GM21367 (cell line): ENCODE measurements at regions not wholly inside any gene's neighbourhood (a gene's known extent, or its start where the extent isn't known, plus 50 kb on each side); places are given as distances from the start of the nearest gene placed in this dataset.
"Not testable (repeated sequence)": the region's sequence is repeated elsewhere in the genome, so short reads cannot be mapped to it uniquely, and the experiment has no call there.

Source experiments
- ATAC-seq: cut with Tn5 transposase; IDR thresholded peaks from one replicate; pipeline ENCODE4 v1.9.1; 2021; ENCODE audit not compliant: unreplicated experiment

DNA sequence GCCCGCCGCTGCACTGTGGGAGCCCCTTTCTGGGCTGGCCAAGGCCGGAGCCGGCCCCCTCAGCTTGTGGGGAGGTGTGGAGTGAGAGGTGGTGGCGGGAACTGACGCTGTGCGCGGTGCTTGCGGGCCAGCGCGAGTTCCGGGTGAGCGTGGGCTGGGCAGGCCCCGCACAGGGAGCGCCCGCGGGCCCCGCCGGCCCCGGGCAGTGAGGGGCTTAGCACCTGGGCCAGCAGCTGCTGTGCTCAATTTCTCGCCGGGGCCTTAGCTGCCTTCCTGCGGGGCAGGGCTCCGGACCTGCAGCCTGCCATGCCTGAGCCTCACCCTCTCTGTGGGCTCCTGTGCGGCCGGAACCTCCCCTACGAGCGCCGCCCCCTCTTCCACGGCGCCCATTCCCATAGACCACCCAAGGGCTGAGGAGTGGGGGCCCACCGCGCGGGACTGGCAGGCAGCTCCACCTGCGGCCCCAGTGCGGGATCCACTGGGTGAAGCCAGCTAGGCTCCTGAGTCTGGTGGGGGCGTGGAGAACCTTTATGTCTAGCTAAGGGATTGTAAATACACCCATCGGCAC lies 1062.6 kb downstream of the TDRD15 start:
- ATAC-seq, result not testable (repeated sequence)

DNA sequence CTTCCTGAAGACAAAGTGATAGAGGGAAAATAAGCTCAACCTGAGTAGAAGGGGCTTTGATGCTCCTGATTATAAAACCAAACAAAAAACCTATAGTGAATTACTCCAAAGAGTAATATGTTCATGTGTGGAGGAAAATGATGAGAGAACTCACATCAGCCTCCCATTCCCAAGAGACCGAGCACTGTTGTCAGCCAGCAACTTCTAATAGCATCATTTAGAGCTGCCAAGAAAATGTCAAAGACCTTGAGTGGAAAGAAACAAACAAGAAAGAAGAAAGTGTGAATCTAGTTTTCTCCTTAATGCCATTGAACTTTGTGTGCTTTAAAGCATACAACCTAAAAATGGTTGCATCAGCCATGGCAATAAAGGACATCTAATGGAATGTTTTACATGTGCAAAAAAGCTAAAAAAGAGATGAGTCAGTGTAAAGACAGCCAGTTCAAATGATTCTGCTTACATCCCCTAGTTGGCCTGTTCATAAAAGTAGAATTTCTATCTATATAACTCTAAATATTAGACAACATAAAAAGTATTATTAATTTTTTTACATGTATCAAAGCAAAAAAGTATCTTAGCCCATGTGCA lies 1066.2 kb downstream of the TDRD15 start:
- ATAC-seq, result no peak

DNA sequence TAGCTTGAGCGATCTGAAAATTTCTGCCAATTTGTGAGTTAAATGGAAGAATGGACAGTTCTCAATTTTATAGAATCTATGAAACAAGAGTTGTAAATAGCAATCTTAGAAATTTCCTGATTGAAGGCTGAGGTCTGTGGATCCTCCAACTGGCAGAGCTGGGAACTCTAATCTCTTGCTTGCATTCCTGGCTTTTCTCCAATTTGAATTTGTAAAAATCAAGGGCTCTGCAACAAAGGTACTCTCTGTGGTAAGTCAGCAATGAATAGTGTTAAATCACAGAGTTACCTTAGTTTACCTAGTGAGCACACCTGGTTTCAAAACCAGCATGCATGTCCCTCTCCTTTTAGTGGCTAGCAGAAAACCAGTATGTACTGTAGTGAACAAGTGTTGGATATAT lies 1070.5 kb downstream of the TDRD15 start:
- ATAC-seq, result no peak

DNA sequence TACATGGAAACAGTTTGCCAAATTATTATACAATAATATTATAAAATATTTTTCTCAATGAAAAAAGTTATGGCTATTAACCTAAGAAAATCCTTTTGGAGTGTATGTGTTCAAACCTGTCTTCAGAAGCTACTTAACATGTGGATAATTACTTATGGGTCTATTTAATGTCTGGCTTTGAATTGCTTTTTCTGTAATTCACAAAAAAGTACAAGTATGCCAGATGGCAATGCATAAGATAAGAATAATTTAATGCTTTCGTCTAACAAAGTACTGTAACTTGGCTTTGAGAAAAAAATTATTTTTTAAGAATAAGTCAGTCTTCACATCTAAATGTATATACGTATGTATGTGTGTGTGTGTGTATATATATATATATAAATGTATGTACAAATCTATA lies 1073.0 kb downstream of the TDRD15 start:
- ATAC-seq, result no peak

DNA sequence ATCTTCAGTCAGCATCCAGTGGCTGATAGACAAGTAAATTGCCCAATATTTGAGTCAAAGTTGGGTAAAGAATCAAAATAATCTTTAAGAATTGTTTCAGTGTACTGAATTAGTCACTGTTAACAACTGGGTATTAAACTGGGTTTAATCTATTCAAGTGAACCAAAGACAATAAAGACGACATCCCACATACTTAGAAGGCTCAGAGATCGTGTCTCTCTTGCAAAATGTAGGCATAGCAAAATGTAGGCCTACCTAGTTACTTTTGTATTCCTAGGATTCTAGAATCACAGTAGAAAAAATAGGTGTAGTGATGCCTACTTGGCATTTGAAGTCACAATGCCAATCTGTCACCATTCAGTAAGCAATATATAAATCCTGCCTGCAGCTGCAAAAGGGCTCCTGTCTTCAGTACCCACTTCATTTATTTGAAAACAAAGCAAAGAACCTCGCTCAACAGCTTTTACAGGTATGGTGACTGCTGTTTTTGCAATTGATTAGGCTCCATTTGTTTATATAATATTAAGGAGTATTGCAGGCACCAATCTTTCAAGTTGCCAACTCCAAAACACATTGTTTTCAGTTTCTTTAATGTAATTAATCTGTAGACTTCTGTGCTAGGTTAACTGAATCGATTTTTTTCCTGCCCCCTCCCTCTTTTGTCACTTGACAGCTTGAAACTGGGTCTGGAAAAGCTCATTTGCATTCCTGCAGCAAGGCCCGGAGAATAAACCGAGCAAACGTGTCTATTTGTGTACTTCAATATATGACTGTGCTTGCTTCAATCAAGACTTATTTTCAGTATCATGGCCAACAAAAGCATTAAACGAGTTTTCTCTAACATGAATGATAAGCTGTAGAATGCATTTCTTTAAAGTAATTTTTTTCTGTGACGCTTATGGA lies 1074.9 kb downstream of the TDRD15 start:
- no peak for ATAC-seq

DNA sequence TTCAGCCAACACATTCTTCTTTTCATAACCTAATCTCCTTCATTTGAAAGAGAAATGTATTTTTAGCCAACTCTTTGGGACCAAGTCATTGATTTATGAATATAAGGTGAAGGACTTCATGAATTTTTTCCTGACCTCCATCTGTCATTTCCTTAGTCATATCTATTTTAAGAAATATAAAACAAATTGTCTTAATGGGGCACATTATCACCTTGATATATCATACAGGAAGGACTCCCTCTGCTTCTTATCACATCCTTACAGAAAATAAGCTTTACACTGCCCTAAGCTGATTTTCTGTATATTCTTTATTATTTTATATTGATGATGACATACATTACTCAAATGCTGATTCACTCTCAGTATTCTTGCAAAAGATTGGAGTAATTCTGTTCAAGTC lies 1076.2 kb downstream of the TDRD15 start:
- no peak for ATAC-seq

DNA sequence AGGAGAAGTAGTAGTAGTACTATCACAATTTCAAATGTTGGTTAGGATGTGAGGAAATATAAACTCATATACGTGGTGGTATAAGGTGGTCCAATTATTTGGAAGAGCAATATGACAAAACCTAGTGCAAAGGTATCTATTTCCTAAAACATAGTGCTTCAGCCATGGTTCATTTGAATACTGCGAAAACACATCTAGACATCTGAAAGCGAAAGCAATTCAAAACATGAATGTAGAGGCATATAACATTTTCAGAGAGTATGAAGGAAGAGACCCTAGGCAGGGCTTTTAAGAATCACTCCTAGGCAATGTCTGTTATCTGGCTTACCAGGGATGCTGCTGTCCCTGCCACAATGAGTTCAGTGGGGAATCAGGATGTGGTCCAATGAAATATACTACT lies 1085.8 kb downstream of the TDRD15 start:
- no peak for ATAC-seq

DNA sequence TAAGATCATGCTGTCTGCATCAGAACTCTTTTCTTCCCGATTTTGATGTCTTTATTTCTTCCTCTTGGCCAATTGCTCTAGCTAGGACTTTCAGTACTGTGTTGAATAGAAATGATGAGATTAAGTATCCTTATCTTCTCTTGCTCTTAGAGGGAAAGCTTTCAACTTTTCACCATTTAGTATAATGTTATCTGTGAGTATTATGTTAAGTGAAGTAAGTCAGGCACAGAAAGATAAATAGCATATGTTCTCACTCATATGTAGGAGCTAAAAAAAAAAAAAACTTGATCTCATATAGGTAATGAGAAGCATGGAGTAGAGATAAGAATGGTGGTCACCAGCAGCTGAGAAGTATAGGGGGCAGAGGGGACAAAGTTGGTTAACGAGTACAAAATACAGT lies 1089.5 kb downstream of the TDRD15 start:
- ATAC-seq, result no peak

DNA sequence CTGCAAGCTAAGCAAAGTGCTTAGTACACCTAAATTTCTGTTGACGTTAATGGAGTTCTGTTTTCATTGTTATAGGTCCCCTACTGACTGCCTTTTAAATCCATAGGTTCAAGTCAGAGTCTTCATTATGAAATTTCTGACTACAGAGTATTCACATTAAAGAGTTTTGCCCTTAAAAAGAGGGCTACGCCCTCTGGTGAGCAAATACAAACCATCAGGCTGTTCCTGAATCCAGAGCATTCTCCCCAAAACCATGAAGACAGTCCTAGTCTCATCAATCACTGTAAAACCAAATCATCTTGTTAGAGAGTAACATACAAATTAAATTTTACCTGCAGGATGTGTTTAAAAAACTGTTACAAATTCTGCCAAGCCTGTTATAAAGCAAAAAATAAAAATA lies 1091.7 kb downstream of the TDRD15 start:
- ATAC-seq, result no peak

DNA sequence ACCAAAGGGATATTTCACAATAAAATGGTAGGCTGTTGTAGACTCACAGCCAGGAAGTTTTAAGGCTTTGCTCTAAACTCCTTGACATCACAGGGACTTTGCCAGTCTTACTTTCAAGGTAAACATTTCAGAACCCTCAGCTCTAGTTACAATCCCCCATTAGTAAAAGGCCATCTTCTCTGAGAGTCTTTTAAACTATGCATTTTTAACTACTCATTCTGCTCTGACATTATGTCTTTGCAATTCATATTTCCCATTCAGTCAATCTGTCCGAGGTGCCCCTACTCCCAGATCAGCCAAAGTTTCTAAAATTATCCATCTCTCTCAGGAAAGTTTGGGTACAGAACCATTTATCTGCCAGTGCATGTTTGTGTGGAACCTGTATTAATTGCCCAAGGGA lies 1094.1 kb downstream of the TDRD15 start:
- ATAC-seq, result no peak

DNA sequence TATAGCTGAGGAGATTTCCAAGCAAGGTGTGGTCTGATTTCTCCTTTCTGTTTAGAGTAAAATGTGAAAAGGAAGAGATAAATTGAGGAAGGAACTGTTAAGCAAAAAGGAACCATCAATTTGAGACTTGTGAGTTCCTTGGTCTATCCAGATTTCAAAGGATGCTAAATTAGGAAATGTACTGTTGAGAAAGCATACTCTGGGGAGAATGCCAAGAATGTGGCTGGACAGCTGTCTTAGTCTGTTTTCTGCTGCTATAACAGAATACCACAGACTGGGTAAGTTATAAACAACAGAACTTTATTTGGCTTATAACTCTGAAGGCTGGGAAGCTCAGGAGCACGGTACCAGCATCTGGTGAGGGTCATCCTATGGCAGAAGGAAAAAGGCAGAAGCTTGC lies 1097.2 kb downstream of the TDRD15 start:
- ATAC-seq, result no peak

DNA sequence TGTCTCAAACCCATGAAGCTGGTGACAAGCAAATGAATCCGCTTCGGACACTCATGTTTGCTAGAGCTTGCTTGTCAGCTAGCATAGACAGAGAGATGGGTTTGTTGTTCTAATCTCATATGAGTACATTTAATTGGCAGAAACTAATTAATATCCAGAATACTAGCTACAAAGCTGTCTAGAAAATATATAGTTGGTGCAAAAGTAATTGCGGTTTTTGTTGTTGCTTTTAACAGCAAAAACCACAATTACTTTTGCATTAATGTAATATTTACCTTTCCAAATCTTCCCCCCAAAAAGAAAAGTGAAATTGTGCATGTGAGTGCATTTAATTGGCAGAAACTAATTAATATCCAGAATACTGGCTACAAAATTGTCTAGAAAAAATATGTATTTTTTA lies 1115.2 kb downstream of the TDRD15 start:
- no peak for ATAC-seq

DNA sequence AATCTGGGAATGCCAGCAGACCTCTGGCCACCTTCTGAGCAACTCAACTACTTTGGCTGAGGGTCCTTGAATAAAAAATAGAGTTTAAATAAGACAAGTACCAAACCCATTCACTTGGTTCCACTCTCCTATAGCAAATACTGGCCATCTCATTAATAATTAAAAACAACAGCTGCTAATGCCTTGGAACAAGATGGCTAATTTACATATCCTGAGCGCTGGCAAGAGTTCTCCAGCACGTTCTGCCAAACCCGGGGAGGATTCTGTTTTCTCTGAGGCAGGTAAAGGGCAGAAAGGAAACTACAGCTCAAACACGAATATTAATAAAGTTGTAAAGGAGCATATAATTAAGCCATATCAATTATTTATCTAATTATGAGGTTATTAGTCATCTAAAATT lies 1123.7 kb downstream of the TDRD15 start:
- ATAC-seq, result no peak

DNA sequence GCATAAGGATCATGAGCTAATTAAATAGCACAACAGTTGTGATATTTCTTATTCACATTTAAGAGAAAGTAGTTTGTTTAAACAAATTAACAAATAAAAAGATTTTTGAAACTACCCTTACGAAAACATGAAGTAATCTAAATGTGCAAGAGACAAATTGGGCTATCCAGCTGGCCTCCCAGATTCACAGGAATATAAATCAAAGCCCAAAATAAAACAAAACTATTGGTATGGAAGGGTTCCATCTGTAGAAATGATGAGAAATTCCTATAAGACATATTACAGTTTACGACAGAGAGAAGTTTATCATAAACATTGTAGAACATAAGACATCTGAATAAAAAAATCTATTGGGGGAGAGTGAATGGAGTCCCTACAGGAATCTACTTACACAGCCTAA lies 1125.1 kb downstream of the TDRD15 start:
- no peak for ATAC-seq

DNA sequence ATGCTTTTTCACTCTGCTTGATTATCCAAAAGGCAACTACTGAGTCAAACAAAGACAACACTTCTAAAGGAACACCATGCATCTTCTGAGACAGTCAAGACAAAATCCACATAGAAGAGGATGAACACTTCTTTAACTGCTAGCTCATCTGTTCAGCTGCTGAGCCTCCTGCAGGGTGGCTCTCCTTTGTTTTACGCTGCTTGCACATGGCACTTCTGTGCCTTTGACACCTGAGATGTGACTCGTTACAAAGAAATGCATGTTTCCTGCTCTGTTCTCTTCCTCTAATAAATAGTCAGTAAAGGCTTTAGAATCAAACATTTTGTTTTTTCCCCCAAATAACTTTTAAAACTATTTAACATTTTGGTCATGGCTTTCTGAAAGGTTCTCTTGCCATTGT lies 1129.4 kb downstream of the TDRD15 start:
- ATAC-seq, result no peak

DNA sequence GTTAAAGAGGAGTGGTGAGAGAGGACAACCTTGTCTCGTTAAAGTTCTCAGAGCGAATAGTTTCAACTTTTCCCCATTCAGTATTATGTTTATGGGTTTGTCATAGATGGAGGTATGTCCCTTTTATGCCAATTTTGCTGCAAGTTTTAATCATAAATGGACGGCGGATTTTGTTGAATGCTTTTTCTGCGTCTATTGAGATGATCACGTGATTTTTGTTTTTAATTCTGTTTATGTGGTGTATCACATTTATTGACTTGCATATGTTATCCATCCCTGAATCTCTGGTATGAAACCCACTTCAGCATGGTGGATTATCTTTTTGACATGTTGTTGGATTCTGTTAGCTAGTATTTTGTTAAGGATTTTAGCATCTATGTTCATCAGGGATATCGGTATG lies 1123.8 kb upstream of the KLHL29 start:
- ATAC-seq, result no peak

DNA sequence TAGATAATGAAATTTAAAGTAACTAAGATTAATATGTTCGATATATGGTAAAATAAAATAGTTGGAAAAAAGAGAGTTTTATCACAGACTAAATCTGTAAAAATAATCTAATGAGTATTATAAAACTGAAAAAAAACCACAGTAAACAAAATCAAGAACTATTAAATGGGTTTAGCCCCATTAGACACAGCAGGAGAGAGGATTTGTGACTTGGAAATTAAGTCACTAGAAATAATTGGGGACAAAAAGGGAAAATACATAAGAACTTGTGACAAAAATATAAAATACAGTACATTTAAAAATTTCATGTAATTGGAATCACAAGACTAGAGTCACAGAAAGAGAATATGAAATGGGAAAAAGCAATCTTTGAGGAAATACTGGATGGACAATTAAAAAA lies 1114.6 kb upstream of the KLHL29 start:
- ATAC-seq, result no peak

DNA sequence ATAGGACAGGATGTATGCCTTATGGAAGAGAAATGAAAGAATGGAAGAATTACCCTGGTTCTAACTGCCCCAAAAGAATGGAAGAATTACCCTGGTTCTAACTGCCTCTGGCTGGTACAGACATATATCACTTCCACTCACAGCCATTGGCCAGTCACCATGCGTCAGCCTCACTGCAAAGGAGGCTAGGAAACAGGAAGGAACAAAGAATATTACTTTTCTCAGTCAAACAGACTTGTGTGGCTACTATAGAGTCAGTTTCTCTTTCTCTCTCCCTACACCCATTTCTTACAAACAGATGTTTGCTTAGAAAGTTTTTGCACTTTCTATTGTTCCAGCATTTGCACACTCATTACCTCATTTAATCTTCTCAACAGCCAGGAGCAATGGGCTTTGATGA lies 1111.1 kb upstream of the KLHL29 start:
- no peak for ATAC-seq

DNA sequence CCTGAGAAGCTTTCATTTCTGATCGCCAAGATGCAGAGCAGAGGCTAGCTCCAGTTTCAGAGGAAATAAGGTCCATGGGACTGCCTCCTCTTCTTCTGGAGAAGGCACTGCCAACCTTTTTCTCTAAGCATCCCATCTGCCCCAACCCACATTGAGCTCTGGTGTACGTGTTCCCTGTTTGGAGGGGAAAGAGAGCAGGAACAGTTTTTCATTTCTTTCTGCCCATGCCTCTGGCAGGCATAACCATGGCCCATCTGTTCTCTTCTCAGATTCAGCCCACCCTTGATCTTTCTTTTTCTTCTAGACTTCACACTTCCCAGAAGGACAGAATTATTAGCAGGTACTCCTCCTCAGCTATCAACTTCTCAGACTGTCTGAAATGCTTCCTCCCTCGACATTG lies 1110.3 kb upstream of the KLHL29 start:
- no peak for ATAC-seq

DNA sequence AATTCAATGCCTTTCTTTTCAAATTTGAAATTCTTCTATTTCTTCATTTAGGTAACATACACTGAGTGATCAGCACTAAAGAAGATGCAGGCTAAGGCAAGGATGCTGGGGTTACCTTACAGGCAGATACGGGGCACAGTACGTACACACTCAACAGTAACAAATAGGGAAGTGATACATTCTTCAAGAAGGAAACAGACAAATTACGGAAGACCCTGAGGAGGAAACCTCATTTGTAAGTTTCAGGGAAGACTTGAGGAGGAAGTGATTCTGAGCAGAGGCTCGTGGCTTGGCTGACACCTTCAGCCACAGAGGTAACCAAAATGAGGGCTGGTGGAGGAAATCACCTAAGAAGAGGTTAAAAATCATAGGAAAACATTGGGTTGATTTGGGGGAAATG lies 1108.3 kb upstream of the KLHL29 start:
- ATAC-seq, result no peak

DNA sequence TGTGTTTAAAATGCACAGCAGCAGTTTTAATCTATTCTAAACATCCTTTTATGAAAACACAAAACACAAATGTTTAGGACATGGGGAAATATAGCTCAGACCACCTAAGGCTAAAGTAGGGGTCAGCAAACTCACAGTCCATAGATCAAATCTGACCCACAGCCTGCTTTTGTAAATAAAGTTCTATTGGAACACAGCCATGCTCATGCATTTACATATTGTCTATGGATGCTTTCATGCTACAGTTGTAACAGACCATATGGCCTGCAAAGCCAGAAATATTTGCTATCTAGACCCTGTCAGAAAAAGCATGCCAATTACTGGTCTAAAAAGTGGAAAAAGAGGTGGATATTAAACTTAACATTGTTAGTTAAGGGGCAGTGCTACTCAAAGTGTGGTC lies 1105.4 kb upstream of the KLHL29 start:
- ATAC-seq, result no peak

DNA sequence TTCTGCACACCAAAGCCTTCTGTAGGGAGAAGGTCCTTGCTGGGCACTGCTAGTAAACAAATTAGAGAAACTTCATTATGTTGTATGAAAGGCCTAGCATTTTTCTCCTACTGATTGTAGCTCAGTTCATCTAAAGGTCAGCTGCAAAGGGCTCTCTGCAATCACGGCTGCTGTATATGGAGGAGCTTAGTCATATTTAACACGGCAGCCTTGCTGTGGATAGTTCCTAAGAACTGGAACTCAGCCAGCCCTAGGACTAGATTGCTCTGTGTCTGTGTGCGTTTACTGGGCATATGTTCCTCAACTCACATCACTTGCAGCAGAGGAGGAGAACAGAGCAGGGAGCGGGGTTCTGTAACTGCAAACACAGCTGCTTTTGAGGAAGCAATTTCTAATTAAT lies 1103.9 kb upstream of the KLHL29 start:
- ATAC-seq, result no peak
